Anterior cingulate cortex (tissue), 58 donors: ENCODE measurements at regions not wholly inside any gene's neighbourhood (a gene's known extent, or its start where the extent isn't known, plus 50 kb on each side); places are given as distances from the start of the nearest gene placed in this dataset.

Experiments used
- DNase-seq, 58 donors: peaks; one replicate each; lab custom pipeline; 2025; lab: John Stamatoyannopoulos, UW

GRCh38 chr3:18127859-18128681 is 297.1 kb downstream of the SATB1 start:
- peak in 1 of 58 donors; percentile 4 for DNase-seq

- DNase-seq, result no peak
Measured at GRCh38 chr3:18127174-18127858, 297.8 kb downstream of the SATB1 start.

DNA sequence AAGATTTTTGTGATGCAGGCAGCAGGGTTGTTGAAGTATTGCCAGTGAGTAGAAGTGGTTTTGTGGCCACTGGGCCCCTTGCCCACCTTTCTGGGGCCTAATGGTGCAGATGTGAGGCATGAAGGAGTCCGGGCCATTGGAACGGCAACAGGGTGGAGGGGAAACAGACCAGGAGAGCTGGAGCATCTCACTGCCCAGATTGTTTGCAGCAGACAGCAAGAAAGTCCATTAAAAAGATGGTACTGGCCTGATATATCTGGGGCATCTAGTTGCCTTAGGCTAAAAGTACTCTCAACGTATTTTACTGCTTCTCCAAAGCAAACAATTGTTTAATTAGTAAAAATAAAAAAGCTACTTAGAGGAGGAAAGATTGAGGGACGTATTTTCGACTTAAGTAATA is 298.4 kb downstream of the SATB1 start:
- no peak for DNase-seq

- no peak for DNase-seq
Measured at GRCh38 chr3:18124501-18124900, 300.6 kb downstream of the SATB1 start.

DNA sequence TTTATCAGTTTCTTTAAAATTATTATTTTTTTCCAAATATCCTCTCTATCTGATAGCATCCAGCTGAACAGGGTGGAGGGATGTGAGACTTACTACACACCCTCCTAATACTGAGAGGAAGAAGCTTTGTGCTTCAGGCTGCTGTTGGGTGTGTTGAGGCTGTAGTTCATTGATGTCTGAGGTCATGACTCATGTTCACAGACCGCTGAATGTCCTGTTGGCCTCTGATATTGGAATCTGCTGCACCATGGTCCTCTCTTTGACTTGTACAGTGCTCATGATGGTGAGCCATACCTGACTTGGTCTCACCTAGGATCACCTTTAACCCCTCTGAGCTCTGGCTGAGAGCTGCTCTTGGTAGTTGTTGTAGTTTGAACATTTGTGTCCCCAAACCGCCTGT is 302.9 kb downstream of the SATB1 start:
- DNase-seq, result no peak

- DNase-seq, result no peak
Measured at GRCh38 chr3:18121020-18121419, 304.1 kb downstream of the SATB1 start.

DNA sequence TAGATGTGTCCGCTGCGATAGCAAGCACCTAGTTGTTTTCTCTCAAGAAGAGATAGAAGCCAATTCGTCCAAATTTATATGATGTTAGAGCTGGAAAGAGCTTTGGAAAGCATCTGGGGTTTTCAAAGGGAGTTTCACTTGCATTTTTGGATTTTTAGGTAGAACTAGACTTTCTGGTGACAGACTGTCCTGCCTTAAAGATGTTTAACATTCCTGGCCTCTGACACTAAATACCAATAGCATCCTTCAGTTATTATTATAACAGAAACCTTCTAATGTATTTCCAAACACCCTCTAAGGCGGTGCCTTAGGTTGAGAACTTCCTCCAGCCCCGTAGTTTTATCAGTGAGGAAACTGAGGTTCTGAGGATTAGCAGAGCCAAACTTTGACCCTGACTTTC is 305.3 kb downstream of the SATB1 start:
- no peak for DNase-seq

GRCh38 chr3:18114894-18115293 is 310.2 kb downstream of the SATB1 start:
- no peak for DNase-seq

DNA sequence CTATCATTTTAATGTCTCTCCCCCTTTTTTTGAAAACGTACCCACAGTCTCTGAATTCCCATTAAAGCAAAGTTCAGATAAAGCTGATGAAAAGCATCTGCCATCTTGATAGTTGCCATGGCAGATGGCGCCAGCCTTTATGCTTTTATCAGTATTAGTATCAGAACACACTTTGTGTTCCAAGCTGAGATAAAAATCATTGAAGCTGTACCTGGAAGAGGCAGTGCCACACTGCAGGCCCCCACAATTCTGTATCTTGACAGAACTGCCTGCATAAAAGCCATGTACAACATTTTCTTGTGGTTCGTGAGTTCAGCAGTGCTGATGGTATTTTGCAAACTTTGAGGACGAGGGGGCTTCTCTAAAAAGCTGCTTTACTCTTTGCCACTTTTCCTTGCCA is 311.7 kb downstream of the SATB1 start:
- no peak for DNase-seq

GRCh38 chr3:18112674-18113375 is 312.3 kb downstream of the SATB1 start:
- no peak for DNase-seq

DNA sequence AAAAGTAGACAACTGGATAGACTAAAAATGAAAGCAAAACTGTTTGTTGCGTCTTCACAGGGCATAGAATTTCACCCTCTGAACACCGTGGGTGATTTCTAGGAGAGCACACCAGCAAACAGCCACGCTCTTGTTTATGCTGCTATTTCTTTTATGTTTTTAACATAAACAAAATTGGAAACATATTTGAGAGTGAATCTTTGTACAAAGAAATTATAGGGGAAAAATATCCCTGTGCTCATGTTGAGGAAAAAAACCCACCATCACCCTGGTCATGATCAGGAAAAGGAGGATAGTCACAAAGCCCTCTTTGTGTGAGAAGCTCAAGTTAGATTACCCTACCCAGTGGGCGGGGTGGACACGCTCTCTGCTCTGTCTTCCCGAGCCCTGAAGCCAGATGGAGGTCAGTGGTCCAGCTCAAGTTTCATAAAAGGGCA is 313.3 kb downstream of the SATB1 start:
- DNase-seq, result no peak

GRCh38 chr3:18103591-18103990 is 321.5 kb downstream of the SATB1 start:
- DNase-seq, result no peak

DNA sequence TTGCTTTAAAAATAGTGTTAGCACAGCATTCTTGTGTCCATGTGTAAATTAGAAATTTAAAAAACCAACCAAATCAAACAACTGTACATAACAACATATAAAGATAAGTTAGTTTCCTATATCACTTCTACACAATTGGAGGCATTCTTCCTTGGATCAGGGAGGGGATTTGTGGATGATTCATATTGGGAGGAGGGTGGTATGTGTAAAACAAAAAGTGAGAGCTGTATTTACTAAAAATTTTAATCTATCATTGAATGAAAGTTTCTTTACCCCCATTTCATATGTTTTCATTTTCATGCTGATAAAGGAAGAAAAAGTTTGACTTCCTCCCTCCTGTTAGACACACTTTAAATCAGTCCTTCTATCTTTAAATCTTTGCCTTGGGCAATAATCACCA is 325.0 kb downstream of the SATB1 start:
- DNase-seq, result no peak

DNA sequence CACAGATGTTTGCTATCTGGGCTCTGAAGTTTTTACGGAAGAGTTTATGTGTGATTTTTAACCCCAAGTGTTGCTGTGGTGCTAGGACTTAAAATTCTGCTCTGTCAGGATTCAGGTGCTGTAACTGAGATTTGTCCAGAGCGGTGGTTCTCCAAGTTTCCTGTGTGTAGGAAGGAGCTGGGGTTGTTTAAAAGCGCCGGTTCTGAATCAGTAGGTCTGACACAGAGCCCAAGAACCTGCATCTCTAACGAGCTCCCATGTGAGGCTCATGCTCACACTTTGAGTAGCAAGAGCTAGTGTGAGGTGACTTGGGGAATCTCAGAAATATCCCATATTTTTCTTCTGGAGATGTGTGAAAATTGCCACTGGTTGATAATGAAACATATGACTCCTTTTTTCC is 325.5 kb downstream of the SATB1 start:
- no peak for DNase-seq

GRCh38 chr3:18098960-18099587 is 326.1 kb downstream of the SATB1 start:
- DNase-seq, result no peak

DNA sequence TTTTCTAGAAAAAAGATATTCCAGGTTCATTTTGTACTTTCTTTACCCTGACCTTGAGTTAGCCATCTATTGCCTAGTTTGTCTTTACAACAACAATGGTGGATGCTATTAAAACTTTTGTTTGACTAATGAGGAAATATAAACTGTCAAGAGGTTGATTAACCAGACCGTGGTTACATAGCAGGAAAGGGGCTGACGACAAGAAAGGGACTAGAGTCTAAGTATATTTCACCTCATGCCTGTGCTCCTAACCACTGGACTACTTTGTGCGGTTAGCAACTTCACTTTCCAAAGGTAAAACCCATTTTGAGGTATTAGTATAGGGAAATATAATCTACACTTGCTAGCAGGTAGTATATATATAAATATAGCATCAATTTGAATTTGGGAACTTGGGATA is 327.1 kb downstream of the SATB1 start:
- no peak for DNase-seq

GRCh38 chr3:18097473-18097872 is 327.7 kb downstream of the SATB1 start:
- DNase-seq, result no peak

- DNase-seq, result no peak
Measured at GRCh38 chr3:18092726-18093125, 332.4 kb downstream of the SATB1 start.

GRCh38 chr3:18090377-18090776 is 334.8 kb downstream of the SATB1 start:
- DNase-seq, result no peak

DNA sequence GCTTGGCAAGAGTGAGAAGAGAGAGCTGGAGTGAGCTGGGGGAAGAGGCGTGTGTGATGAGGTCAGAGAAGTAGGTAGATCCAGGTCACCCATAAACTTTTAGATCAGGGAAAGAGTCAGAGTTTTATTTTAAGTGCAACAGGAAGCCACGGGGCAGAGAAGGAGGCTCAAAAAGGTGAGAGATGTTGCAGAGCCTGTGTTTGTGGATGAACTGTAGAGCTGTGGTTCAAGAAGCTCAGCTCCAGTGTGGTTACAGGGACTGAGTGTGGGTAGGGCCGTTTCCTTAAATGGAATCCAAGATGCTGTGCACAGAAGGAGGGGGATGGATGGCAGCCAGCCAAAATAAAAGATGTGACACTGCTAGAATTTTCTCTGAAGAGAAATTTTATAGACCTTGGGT is 337.2 kb downstream of the SATB1 start:
- DNase-seq, result no peak

DNA sequence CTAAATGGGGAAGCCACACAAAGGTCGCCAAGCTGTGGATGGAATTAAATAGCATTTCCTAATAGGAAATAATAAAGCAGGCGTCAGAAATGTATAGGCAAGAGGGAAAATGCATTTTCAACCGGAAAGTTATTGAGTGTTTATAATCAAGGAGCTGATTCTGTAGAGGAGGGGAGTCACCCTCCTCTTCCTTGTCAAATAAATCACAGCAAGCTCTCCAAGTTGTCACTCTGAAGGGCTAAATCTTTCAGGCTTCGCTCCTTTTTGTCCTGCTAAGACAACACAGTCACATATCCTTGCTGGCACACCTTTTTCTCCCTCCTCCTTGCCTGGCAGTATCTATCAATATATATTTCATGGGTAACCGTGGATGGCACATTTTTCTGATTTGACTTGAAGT is 338.4 kb downstream of the SATB1 start:
- DNase-seq, result no peak
